ENCODE measurements at regions not wholly inside any gene's neighbourhood (a gene's known extent, or its start where the extent isn't known, plus 50 kb on each side); places are given as distances from the start of the nearest gene placed in this dataset.

- Histone ChIP-seq H3K36me3 (no peaks in the 10 kb centered on the region), H3K4me3 (no peak overlapping the region), H3K27me3 (no peaks in the 10 kb centered on the region), H3K4me1 (no peaks in the 10 kb centered on the region), H3K27ac (no peak overlapping the region), H3K9ac (no peak overlapping the region), H3K79me2 (ENCODE audit: low read depth) (no peaks in the 10 kb centered on the region), H3K4me2 (no peak overlapping the region), H4K20me1 (ENCODE audit: low read depth) (no peaks in the 10 kb centered on the region), H3K9me3 (ENCODE audit: low read depth) (peaks cover 5% of the 10 kb centered on the region), H3F3A (ENCODE audit: low read depth) (no peaks in the 10 kb centered on the region), H2AFZ (replicated peaks) (no peak overlapping the region)
- Mint-ChIP-seq H3K27me3 (ENCODE audit: insufficient read depth, low read depth) (no peaks in the 10 kb centered on the region), H3K9me3 (peaks cover 15% of the 10 kb centered on the region), H3K27ac (no peak overlapping the region), H3K36me3 (no peaks in the 10 kb centered on the region), H3K4me1 (no peaks in the 10 kb centered on the region), H3K4me3 (no peak overlapping the region)
- no peak for TF ChIP-seq EZH2phosphoT487 (IDR thresholded peaks at IDR 0.05)
- no peak for TF ChIP-seq EZH2 (IDR thresholded peaks at IDR 0.05)
- TF ChIP-seq, protein P1, sequence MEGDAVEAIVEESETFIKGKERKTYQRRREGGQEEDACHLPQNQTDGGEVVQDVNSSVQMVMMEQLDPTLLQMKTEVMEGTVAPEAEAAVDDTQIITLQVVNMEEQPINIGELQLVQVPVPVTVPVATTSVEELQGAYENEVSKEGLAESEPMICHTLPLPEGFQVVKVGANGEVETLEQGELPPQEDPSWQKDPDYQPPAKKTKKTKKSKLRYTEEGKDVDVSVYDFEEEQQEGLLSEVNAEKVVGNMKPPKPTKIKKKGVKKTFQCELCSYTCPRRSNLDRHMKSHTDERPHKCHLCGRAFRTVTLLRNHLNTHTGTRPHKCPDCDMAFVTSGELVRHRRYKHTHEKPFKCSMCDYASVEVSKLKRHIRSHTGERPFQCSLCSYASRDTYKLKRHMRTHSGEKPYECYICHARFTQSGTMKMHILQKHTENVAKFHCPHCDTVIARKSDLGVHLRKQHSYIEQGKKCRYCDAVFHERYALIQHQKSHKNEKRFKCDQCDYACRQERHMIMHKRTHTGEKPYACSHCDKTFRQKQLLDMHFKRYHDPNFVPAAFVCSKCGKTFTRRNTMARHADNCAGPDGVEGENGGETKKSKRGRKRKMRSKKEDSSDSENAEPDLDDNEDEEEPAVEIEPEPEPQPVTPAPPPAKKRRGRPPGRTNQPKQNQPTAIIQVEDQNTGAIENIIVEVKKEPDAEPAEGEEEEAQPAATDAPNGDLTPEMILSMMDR (IDR thresholded peaks at IDR 0.05): no peak
- no peak for DNase-seq (ENCODE audit: low spot score)
Observed at GRCh38 chr3:84538597-84538996, 420.2 kb upstream of the CADM2 start.

- Mint-ChIP-seq H3K4me3 (no peak overlapping the region), H3K9me3 (peaks cover 2% of the 10 kb centered on the region), H3K36me3 (no peaks in the 10 kb centered on the region), H3K27ac (no peak overlapping the region), H3K27me3 (ENCODE audit: insufficient read depth, low read depth) (no peaks in the 10 kb centered on the region), H3K4me1 (peaks cover 5% of the 10 kb centered on the region)
- no peaks in the 10 kb centered on the region for H4K20me1 ChIP-seq (ENCODE audit: low read depth)
- no peaks in the 10 kb centered on the region for H3K9me3 ChIP-seq (ENCODE audit: low read depth)
- TF ChIP-seq EZH2 (IDR thresholded peaks at IDR 0.05): no peak
- TF ChIP-seq, protein P1 (IDR thresholded peaks at IDR 0.05): no peak
- no peaks in the 10 kb centered on the region for H3K27me3 ChIP-seq
- no peak for DNase-seq (ENCODE audit: low spot score)
- no peak overlapping the region for H3K27ac ChIP-seq
- no peak overlapping the region for H3K4me2 ChIP-seq
- H3K4me1 ChIP-seq: peaks cover 11% of the 10 kb centered on the region
- no peaks in the 10 kb centered on the region for H3K36me3 ChIP-seq
- H3F3A ChIP-seq (ENCODE audit: low read depth): no peaks in the 10 kb centered on the region
- no peaks in the 10 kb centered on the region for H3K79me2 ChIP-seq (ENCODE audit: low read depth)
- H2AFZ ChIP-seq (replicated peaks): no peak overlapping the region
- no peak overlapping the region for H3K9ac ChIP-seq
- H3K4me3 ChIP-seq: no peak overlapping the region
Observed at GRCh38 chr3:84547207-84547606, 411.6 kb upstream of the CADM2 start.

GRCh38 chr3:84547971-84548970, 410.5 kb upstream of the CADM2 start:
- Mint-ChIP-seq H3K27ac (no peak overlapping the region), H3K9me3 (peaks cover 2% of the 10 kb centered on the region), H3K4me1 (peaks cover 5% of the 10 kb centered on the region), H3K27me3 (ENCODE audit: insufficient read depth, low read depth) (no peaks in the 10 kb centered on the region), H3K4me3 (no peak overlapping the region), H3K36me3 (no peaks in the 10 kb centered on the region)
- H3K27ac ChIP-seq: no peak overlapping the region
- no peak overlapping the region for H3K9ac ChIP-seq
- H3K4me3 ChIP-seq: no peak overlapping the region
- no peaks in the 10 kb centered on the region for H3K36me3 ChIP-seq
- no peaks in the 10 kb centered on the region for H3K79me2 ChIP-seq (ENCODE audit: low read depth)
- peak overlapping the region; percentile 91 for H2AFZ ChIP-seq (replicated peaks)
- peaks cover 11% of the 10 kb centered on the region for H3K4me1 ChIP-seq
- no peaks in the 10 kb centered on the region for H3K27me3 ChIP-seq
- peak; percentile 68 for DNase-seq (ENCODE audit: low spot score)
- no peaks in the 10 kb centered on the region for H3K9me3 ChIP-seq (ENCODE audit: low read depth)
- H3K4me2 ChIP-seq: no peak overlapping the region
- H3F3A ChIP-seq (ENCODE audit: low read depth): no peaks in the 10 kb centered on the region
- no peaks in the 10 kb centered on the region for H4K20me1 ChIP-seq (ENCODE audit: low read depth)
- no peak for TF ChIP-seq EZH2phosphoT487 (IDR thresholded peaks at IDR 0.05)
- TF ChIP-seq, protein P1 (IDR thresholded peaks at IDR 0.05): peak; percentile 68

Measured in neural progenitor cell (in vitro differentiated cells).